LNCAP (cell line): ENCODE measurements at regions not wholly inside any gene's neighbourhood (a gene's known extent, or its start where the extent isn't known, plus 50 kb on each side); places are given as distances from the start of the nearest gene placed in this dataset.

Source experiments
- CTCF ChIP-seq: fragments of 450-650 bp; IDR thresholded peaks from 2 replicates; pipeline ENCODE4 v1.5.1; 2017; ENCODE audit warnings: mild to moderate bottlenecking

- TF ChIP-seq CTCF: no peak
These were observed 116.1 kb upstream of the ZNF827 start for GRCh38 chr4:146054676-146055075.

DNA sequence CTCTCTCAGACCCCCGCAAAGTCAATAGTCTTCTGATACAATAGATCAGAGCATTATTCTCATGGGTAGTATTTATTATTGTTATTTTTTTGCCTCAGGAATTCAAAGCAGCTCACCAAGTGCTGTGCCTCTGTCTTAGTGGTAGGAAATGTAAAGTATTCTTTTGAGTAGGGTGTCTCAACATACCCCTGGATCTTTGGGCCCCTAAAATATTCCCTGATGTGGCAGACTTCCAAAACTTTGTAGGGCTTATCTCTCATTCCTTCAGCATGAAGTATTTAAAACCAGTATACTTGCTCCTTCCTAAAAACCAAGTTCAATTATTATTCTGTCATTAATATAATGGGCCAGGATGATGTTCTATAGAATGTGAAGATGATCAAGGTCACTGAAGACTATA, 115.3 kb upstream of the ZNF827 start:
- TF ChIP-seq CTCF: no peak

- TF ChIP-seq CTCF: no peak
These were observed 113.2 kb upstream of the ZNF827 start for GRCh38 chr4:146051728-146052391.

- TF ChIP-seq CTCF: no peak
These were observed 112.6 kb upstream of the ZNF827 start for GRCh38 chr4:146051223-146051622.

DNA sequence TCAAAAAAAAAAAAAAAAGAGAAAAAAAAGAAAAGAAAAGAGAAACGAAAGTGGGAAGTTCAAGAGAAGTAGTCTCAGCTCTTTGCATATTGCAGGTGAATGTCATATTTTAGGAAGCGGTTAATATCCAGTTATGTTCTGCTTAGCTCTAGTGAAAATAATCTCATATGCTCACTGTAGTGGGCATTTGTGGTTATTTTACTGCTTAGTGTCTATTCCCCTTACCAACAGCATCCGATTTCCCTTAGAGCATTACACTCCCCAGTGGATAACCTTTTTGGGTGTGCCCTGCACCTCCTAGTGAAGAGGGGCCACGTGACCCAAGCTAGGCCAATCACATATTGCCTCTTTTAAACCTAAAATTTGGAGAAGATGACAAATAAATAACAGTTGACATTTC, 111.2 kb upstream of the ZNF827 start:
- TF ChIP-seq CTCF: no peak

GRCh38 chr4:146041139-146042004, 102.7 kb upstream of the ZNF827 start:
- TF ChIP-seq CTCF: no peak

- TF ChIP-seq CTCF: no peak; the same call in 1 of the 2 replicates
These were observed 102.0 kb upstream of the ZNF827 start for GRCh38 chr4:146040623-146041022.
